GM06990 (cell line): ENCODE measurements at regions not wholly inside any gene's neighbourhood (a gene's known extent, or its start where the extent isn't known, plus 50 kb on each side); places are given as distances from the start of the nearest gene placed in this dataset.

Experiments
- DNase-seq: peaks from one replicate; pipeline ENCODE4 v3.0.0-alpha.2; 2011; ENCODE audit not compliant: insufficient read length; ENCODE audit errors: extremely low read depth
- H3K27me3 ChIP-seq: replicated peaks from 2 replicates; pipeline ENCODE4 v1.6.0; 2011; ENCODE audit warnings: low read length; ENCODE audit not compliant: control insufficient read depth, insufficient read depth
- H3K36me3 ChIP-seq: 2 replicates; pipeline ENCODE4 v1.5.1; 2011; ENCODE audit warnings: low read length; ENCODE audit not compliant: control insufficient read depth, insufficient read depth
- H3K4me3 ChIP-seq: replicated peaks from 2 replicates; pipeline ENCODE4 v1.5.1; 2011; ENCODE audit warnings: low read depth, mild to moderate bottlenecking, control low read depth, low read length
- CTCF ChIP-seq: IDR thresholded peaks from 2 replicates; pipeline ENCODE4 v1.5.1; 2011; ENCODE audit warnings: low read length, control low read depth, mild to moderate bottlenecking, inconsistent platforms; ENCODE audit not compliant: insufficient read depth, poor library complexity, severe bottlenecking

- Histone ChIP-seq H3K36me3 (no peaks in the 10 kb centered on the region), H3K4me3 (no peak overlapping the region), H3K27me3 (no peaks in the 10 kb centered on the region)
- TF ChIP-seq CTCF: no peak
- DNase-seq: no peak
Observed at GRCh38 chr6:105681061-105681460, 278.2 kb upstream of the PREP start.

GRCh38 chr6:105680131-105680530 lies 277.2 kb upstream of the PREP start:
- Histone ChIP-seq H3K36me3 (no peaks in the 10 kb centered on the region), H3K4me3 (no peak overlapping the region), H3K27me3 (no peaks in the 10 kb centered on the region)
- no peak for TF ChIP-seq CTCF
- DNase-seq: no peak

- DNase-seq: no peak
- no peak for TF ChIP-seq CTCF
- no peak overlapping the region for H3K4me3 ChIP-seq
- no peaks in the 10 kb centered on the region for H3K36me3 ChIP-seq
- no peaks in the 10 kb centered on the region for H3K27me3 ChIP-seq
Observed at GRCh38 chr6:105678516-105678915, 275.6 kb upstream of the PREP start.

- Histone ChIP-seq H3K4me3 (no peak overlapping the region), H3K36me3 (no peaks in the 10 kb centered on the region), H3K27me3 (no peaks in the 10 kb centered on the region)
- no peak for DNase-seq
- TF ChIP-seq CTCF: no peak
Observed at GRCh38 chr6:105677671-105678475, 275.0 kb upstream of the PREP start.

- DNase-seq: no peak
- Histone ChIP-seq H3K4me3 (no peak overlapping the region), H3K27me3 (no peaks in the 10 kb centered on the region), H3K36me3 (no peaks in the 10 kb centered on the region)
- no peak for TF ChIP-seq CTCF
Observed at GRCh38 chr6:105676857-105677256, 274.0 kb upstream of the PREP start.
